ENCODE measurements at regions not wholly inside any gene's neighbourhood (a gene's known extent, or its start where the extent isn't known, plus 50 kb on each side); places are given as distances from the start of the nearest gene placed in this dataset.

- intact Hi-C loops (cut with DNase I) = no loop called here
- Histone ChIP-seq H3K36me3 (ENCODE audit: control insufficient read depth in 2 of 3, insufficient read depth in 3 of 3, low read length in 3 of 3) (no peaks in the 10 kb centered on the region), H3K9me3 (ENCODE audit: control insufficient read depth in 2 of 3, insufficient read depth in 1 of 3, low read length in 3 of 3) (no peaks in the 10 kb centered on the region), H3K4me3 (ENCODE audit: low read length in 3 of 3) (no peak overlapping the region), H3K27me3 (ENCODE audit: control insufficient read depth, insufficient read depth, low read length) (no peaks in the 10 kb centered on the region), H3K27ac (ENCODE audit: low read depth in 2 of 2, low read length in 2 of 2) (no peak overlapping the region), H3K4me1 (ENCODE audit: control insufficient read depth in 2 of 3, insufficient read depth in 2 of 3, low read depth in 1 of 3, low read length in 3 of 3) (no peaks in the 10 kb centered on the region), H3K9ac (ENCODE audit: low read length in 3 of 3) (no peak overlapping the region)
- no peak for DNase-seq
- no peak for TF ChIP-seq CTCF (IDR thresholded peaks at IDR 0.05; ENCODE audit: borderline replicate concordance, extremely low read depth, insufficient read depth)
- no peak for FAIRE-seq
Measured at GRCh38 chr2:56456791-56457190, 273.0 kb downstream of the CCDC85A start.

GRCh38 chr2:56460508-56460907, 276.7 kb downstream of the CCDC85A start:
- FAIRE-seq (no peak), DNase-seq (no peak)
- H3K4me1 ChIP-seq (ENCODE audit: control insufficient read depth in 2 of 3, insufficient read depth in 2 of 3, low read depth in 1 of 3, low read length in 3 of 3) = no peaks in the 10 kb centered on the region
- no peak overlapping the region for H3K27ac ChIP-seq (ENCODE audit: low read depth in 2 of 2, low read length in 2 of 2)
- no peak for TF ChIP-seq CTCF (IDR thresholded peaks at IDR 0.05; ENCODE audit: borderline replicate concordance, extremely low read depth, insufficient read depth)
- no peaks in the 10 kb centered on the region for H3K9me3 ChIP-seq (ENCODE audit: control insufficient read depth in 2 of 3, insufficient read depth in 1 of 3, low read length in 3 of 3)
- no peaks in the 10 kb centered on the region for H3K36me3 ChIP-seq (ENCODE audit: control insufficient read depth in 2 of 3, insufficient read depth in 3 of 3, low read length in 3 of 3)
- no peak overlapping the region for H3K9ac ChIP-seq (ENCODE audit: low read length in 3 of 3)
- no peak overlapping the region for H3K4me3 ChIP-seq (ENCODE audit: low read length in 3 of 3)
- no peaks in the 10 kb centered on the region for H3K27me3 ChIP-seq (ENCODE audit: control insufficient read depth, insufficient read depth, low read length)
- intact Hi-C loops (cut with DNase I) = no loop called here

GRCh38 chr2:56464066-56464465, 280.3 kb downstream of the CCDC85A start:
- intact Hi-C loops (cut with DNase I) = no loop called here
- no peak for FAIRE-seq
- Histone ChIP-seq H3K4me3 (ENCODE audit: low read length in 3 of 3) (no peak overlapping the region), H3K27ac (ENCODE audit: low read depth in 2 of 2, low read length in 2 of 2) (no peak overlapping the region), H3K36me3 (ENCODE audit: control insufficient read depth in 2 of 3, insufficient read depth in 3 of 3, low read length in 3 of 3) (no peaks in the 10 kb centered on the region), H3K9ac (ENCODE audit: low read length in 3 of 3) (no peak overlapping the region), H3K4me1 (ENCODE audit: control insufficient read depth in 2 of 3, insufficient read depth in 2 of 3, low read depth in 1 of 3, low read length in 3 of 3) (no peaks in the 10 kb centered on the region), H3K9me3 (ENCODE audit: control insufficient read depth in 2 of 3, insufficient read depth in 1 of 3, low read length in 3 of 3) (no peaks in the 10 kb centered on the region), H3K27me3 (ENCODE audit: control insufficient read depth, insufficient read depth, low read length) (no peaks in the 10 kb centered on the region)
- TF ChIP-seq CTCF (IDR thresholded peaks at IDR 0.05; ENCODE audit: borderline replicate concordance, extremely low read depth, insufficient read depth) = no peak
- no peak for DNase-seq

- H3K36me3 ChIP-seq (ENCODE audit: control insufficient read depth in 2 of 3, insufficient read depth in 3 of 3, low read length in 3 of 3) = no peaks in the 10 kb centered on the region
- FAIRE-seq (no peak), DNase-seq (no peak)
- TF ChIP-seq CTCF (IDR thresholded peaks at IDR 0.05; ENCODE audit: borderline replicate concordance, extremely low read depth, insufficient read depth) = no peak
- intact Hi-C loops (cut with DNase I) = no loop called here
- no peak overlapping the region for H3K9ac ChIP-seq (ENCODE audit: low read length in 3 of 3)
- H3K27ac ChIP-seq (ENCODE audit: low read depth in 2 of 2, low read length in 2 of 2) = no peak overlapping the region
- H3K27me3 ChIP-seq (ENCODE audit: control insufficient read depth, insufficient read depth, low read length) = no peaks in the 10 kb centered on the region
- no peak overlapping the region for H3K4me3 ChIP-seq (ENCODE audit: low read length in 3 of 3)
- no peaks in the 10 kb centered on the region for H3K4me1 ChIP-seq (ENCODE audit: control insufficient read depth in 2 of 3, insufficient read depth in 2 of 3, low read depth in 1 of 3, low read length in 3 of 3)
- no peaks in the 10 kb centered on the region for H3K9me3 ChIP-seq (ENCODE audit: control insufficient read depth in 2 of 3, insufficient read depth in 1 of 3, low read length in 3 of 3)
Measured at GRCh38 chr2:56464613-56465012, 280.8 kb downstream of the CCDC85A start.

Measured in kidney (tissue), 13 donors.